Right ventricle myocardium inferior (tissue), 1 donor: ENCODE measurements at regions not wholly inside any gene's neighbourhood (a gene's known extent, or its start where the extent isn't known, plus 50 kb on each side); places are given as distances from the start of the nearest gene placed in this dataset.

Source experiments
- ATAC-seq: fragments of 200-7000 bp; cut with Tn5 transposase; one replicate; pipeline ENCODE4 v1.9.1; 2020; ENCODE audit warnings: mild to moderate bottlenecking, moderate library complexity
- DNase-seq: peaks from one replicate; pipeline ENCODE4 v3.0.0; 2021; ENCODE audit errors: missing footprints
- intact Hi-C: fragments of 100-400 bp; cut with DNase I; formaldehyde crosslinking; loops from one replicate; pipeline ENCODE4 v1.11.0; 2022
- donor health status: DM: no; HTN: yes; CAD: no; lungs with severe emphysema.

DNA sequence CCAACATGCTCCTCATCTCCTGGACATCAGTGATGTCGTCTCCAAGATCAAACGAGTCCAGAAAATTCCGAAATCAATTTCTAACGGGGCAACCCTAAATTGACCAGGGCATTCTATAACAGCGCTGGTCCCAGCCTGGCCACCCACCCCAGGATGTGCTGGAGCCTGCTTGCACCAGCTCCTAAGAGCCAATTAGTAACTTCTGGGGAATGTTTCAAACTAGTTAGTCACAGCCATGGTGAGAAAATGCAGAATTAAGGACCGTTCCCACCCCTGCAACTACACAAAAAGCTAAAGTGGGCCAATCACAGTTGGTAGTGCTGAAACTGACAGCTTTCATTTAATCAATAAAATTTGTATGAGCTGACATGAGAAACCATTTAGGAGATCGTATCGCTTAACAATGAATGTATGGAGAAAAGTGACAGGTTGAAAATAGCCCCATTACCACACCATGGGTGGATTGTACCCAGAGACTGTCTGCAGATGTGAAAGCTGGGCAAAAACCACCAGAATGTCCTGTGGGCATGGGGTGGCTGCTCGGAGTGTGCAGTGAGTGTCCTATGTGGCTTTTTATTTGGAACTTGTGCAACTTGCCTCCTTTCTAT, 165.7 kb upstream of the AFDN start:
- intact Hi-C loops: no loop called here
- DNase-seq (no peak), ATAC-seq (no peak)

DNA sequence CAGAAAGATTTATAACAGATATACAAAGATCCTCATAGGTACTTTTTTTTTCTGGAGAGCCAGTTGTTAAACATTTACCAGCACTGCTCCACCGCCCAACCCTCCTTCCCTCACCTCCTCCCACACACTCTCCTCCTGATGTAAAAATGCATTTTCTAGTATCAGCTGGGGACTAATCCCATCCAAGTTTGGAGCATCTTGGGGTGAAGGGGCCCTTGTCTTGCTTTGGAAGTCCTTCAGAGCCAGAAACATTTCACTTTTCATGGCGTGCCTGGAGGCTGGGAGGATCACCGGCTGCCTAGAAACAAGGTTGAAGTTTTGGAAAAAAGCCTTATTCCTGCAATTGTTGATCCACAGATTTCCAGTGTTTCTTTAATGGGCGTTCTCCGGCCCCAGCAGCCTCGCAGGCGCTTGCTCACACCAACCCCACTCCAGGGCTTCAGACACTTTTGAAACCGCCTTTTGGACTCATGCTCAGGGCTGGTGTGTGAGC, 165.1 kb upstream of the AFDN start:
- no peak for DNase-seq
- intact Hi-C loops: no loop called here
- ATAC-seq: no peak

DNA sequence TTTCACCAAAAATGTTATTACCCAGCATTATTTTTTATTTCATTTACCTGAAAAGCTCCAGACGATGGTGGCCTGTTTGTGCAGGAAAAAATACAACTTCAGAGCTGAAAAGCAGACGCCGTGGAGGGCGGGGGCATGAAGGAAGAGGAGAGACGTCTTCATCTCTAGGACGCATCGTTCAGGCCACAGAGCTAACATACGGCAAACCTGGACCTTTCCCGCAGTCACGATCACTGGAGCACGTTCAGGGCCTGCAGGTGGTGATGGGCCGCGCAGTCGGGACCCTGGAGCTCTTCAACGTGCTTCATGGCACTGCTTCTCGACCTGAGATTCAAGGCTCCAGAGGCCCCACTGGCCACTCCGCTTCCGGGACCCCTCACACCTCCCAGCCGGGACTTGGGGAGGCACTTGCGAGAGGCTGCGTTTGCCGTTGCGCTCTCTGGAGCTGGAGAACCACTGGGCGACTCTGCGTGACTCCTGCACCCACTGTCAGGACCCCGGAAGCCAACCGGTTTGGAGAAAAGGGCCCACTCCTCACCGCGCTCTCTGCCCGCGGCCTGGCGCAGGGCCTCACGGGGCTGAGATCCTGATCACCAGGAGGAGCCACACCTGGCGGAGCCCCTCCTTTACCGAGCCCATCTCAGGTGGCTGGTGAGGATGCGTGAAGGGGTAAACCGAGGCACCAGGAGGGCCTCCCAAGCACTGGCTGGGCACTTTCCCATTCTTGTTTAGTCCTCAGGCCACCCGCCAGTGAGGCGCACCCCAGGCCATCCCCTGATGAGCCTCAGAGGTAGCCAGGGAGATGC, 164.4 kb upstream of the AFDN start:
- no peak for ATAC-seq
- intact Hi-C loops: no loop called here
- no peak for DNase-seq

DNA sequence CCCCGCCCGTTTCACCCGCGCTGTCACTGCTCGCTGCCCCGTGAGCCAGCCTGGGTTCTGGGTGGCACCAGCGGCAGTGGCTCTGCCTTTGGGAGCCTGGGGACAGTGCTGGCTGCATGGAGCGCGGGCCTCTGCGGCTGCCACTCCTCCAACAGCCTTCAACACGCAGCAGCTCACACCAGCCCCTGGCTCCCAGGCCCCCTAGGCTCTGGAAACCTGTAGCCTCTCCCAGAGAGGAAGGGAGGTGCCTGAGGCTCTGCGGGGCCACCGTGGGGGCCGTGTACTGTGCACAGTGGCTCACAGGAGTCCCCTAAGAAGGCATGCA, 163.9 kb upstream of the AFDN start:
- intact Hi-C loops: no loop called here
- no peak for ATAC-seq
- no peak for DNase-seq

DNA sequence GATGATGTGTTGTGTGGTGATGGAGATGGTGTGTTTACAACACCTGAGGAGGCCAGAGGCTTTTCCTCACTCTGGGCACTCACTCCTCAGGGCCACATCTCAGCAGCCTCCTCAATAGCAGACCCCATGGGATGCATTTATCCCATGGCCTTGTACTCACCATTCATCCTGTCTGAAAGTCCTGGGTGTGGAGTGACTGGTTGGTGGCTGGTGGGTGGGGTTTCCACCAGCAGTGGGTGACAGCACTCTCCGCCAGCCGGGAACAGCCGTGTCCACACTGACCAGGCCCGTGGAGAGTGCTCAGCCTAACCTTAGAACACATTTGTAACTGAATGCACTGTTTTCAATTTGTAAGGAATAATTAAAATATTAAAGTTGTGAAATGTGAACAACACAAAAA, 163.4 kb upstream of the AFDN start:
- ATAC-seq: no peak
- DNase-seq: no peak
- intact Hi-C loops: no loop called here

DNA sequence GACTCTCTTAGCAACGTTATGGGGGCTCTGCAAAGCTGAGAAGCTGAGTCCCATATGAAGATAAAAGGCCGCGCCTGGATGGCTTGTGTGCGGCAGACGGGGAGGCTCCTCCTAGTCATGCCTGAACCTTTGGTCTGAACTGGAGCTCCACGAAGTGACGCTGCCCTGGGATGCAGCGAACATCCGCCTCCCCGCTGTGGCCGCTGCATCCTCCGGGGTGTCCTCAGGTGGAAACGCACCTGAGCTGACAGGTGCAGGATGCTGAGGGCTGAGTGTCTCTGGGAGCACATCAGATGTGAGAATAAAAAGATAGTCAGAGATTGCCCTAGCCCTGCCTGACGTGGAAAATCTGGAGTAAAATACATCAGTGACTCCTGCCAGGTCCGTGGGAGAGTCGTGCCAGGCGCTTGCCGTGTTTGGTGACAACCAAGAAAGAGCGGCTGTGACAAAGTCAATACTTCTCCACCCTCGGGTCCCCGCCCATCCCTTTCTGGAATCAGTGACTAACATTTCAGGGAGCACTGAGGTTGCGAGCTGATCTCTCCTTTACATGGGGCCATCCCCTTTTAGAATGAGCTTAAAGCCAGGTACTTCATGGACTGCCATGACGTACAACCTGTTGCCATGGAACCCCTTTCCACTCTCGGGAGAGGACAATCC, 162.8 kb upstream of the AFDN start:
- intact Hi-C loops: no loop called here
- no peak for ATAC-seq
- DNase-seq: no peak

DNA sequence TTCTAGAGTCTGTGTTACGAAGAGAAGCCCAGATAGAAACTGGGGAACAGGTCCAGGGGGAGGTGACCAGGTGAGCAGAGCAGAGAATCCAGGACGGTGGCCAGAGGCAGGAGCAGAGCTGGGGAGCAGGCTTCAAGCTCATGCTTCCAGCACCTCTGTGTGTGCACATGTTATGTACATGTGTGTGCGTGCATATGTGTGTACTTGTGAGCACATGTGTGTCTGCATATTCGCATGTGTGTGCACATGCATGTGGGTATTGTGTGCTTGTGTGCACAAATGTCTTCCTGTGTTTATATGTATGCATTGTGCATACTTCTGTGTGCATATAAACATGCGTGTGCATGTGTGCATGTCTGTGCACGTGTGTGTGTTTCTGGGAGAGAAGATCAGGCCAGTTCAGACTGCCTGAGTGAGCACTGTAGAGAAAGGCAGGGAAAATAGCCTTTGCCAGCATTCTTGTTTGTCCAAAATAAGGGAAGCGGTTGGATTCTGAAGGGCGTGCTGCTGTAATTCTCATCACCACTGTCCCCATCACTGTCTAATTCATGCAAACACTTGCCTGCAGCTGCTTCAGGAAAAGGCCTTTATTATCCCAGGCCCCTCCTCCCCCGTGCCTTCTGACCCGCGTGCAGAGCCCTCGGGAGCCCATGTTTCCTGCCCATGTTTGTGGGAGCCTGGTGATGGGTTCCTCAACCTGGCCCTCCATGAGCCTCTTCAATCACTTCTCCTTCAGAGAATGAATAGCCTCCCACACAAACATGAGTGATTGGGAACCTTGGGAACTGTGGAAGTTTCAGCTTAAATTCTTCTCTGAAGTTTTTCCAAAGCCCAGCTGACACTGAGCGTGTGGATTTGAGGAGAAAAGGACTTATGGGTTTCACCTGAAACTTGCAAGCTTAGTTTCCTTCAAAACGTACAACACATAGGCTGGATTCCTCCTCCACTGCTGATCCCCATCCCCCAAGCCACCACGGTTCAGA, 161.7 kb upstream of the AFDN start:
- no peak for DNase-seq
- intact Hi-C loops: no loop called here
- no peak for ATAC-seq

DNA sequence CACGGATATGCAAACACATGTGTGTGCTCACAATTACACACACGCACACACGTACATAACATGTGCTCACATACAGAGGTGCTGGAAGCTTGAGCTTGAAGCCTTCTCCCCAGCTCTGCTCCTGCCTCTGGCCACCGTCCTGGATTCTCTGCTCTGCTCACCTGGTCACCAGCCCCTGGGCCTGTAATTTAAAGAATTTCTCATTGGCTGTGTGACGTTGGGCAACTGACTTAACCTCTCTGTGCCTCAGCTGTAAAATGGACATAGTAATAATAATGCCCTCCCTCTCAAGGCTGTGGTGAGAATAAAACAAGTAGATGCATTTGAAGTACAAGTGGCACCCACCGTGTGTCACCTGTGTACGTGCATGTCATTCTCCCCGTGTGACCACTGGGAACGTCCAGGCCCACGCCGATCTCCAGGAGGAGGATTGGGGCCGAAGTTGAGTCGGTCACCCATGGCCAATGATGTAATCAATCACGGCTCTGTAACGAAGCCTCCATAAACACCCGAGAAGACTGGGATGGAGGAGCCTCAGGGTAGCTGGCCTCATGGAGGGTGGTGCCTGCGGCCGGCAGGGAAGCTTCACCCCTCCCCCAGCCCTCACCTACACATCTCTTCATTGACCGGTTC, 160.9 kb upstream of the AFDN start:
- intact Hi-C loops: no loop called here
- no peak for DNase-seq
- ATAC-seq: no peak

DNA sequence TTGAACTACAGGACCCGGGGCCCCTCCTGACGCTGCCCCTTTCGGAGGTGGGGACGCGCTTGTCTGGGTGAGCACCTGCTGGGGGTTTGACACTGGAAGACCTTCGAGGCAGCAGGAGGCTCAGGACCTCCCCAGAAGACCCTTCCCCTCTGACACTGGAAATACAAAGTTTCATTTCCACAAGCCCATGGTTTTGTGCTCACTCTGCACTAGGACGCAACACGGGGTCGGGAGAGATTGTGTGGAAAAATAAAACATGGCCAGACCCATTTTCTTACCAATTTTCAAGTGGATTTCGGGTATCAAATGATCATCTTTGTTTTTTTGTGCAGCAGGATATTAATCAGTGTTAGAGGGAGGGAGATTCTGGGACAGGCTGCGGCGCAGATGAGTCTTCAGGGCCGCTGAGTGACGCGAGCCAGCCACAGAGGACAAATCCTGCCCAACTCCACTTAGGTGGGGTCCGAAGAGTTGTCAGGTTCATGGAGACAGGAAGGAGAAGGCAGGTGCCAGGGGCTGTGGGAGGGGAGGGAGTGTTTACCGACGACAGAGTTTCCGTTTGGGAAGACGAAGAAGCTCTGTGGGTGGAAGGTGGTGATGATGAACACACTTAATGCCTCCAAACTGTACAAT, 160.0 kb upstream of the AFDN start:
- DNase-seq: peak; percentile 20
- intact Hi-C loops: no loop called here
- no peak for ATAC-seq

DNA sequence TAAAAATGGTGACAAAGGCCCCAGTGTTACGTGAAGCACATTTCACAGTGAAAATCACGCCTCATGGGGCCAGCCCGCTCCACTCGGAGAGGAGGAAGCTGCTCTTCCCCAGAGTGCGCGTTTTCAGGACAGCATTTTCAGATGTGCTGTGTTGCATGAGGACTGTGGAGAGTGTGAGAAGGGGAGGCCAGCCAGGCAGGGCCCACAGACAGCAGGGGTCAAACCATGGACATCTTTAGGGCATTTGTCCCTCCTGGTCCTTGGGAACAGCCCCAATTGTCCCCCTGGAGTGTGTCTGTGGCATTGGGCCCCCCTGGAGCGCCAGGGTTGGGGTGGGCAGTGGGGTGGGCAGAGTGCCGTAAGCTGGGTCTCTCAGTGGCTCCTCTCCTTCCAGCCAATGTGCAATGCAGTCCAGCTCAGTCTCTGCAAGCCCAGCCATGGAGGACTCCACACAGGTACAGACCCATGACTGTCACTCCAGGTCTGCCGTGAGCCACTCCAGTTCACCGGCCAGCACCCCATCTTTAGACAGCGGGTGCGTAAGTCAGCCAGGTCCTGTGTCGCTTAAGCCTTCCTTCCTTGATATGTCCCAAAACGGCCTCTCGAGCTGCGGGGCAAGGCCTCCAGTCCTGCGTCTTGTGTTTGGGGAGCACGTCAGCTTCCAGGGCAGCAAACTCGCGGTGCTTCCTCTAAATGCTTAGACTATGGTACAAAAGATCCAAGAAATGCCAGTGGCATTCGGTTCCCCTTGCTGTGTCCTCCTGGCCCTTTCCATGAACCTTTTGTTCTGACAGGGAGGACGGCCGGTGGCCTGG, 159.3 kb upstream of the AFDN start:
- intact Hi-C loops: no loop called here
- DNase-seq: peak; percentile 58
- ATAC-seq: no peak

DNA sequence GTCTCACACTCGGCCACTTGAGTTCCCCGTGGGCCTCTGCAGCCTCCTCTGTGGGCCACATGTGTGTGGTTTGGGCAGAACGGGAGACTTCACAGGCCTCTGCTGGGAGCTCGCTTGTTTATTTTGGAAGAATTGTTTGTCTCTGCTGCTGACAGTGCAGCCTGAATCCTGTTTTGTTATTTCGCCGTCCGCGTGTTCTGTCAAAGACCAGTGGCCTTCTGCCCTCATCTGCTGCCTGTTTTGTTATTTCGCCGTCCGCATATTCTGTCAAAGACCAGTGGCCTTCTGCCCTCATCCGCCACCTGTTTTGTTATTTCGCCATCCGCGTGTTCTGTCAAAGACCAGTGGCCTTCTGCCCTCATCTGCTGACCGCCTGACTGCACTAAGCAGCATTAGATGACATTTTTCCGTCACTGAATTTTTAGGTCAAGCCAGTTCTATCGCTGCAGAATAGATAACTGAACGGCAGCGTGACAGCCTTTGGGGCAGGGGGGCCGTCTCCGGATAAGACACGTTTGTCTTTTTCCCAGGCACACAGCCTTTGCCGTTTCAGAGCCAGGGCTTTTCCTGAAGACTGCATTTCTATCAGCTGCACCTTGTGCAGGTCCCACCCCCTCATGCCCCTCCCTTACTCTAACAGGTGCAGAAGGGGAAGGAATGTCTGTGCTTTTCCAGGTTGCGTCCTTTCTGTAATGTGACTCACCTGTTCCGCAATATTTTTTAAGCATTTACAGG, 158.5 kb upstream of the AFDN start:
- ATAC-seq (peak; percentile 61), DNase-seq (no peak)
- intact Hi-C loops: no loop called here

DNA sequence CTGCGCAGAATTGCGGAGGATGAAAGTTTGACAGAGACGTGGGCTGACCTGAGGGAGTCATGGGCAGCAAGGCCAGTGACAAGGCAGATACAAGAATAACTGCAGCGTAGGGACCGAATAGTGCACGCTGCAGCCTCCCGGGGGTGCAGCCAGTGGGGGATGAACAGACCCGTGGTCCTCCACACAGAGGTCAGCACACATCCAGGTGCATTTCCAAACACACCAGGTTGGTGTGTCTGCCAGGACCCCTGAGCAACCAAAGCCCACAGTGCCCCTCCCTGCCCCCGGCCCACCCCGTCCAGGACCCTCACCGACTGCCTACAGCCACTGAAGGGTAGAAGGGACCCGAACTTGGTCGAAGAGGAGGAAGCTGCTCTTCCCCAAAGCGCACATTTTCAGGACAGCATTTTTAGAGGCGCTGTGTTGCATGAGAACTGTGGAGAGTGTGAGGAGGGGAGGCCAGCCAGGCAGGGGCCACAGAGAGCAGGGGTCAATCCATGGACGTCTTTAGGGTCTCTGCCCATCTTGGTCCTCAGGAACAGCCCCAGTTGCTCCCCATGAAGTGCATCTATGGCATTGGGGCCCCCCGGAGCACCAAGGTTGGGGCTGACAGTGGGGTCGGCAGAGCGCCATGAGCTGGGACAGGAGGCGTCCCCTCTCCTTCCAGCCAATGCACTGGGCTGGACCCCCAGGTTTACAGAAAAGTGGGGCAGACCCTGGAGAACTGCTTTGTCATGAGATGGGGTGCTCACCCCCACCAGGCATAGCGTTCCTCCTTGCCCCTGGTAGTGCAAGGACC, 157.8 kb upstream of the AFDN start:
- intact Hi-C loops: no loop called here
- no peak for DNase-seq
- ATAC-seq: no peak

DNA sequence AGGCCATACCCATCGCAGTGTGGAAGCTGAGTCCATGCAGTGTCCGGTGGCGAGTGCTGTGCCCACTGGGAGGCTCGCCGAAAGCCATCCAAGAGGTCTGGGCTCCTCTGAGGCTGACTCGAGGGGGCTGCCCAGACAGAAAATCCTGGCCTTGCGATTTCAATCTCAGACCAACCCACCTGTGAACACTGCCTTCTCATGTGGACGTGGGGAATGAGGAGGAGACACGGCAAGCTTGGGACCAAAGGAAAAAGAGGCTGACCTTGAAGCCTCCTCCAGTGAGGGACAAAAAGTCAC, 157.2 kb upstream of the AFDN start:
- intact Hi-C loops: no loop called here
- ATAC-seq: no peak

DNA sequence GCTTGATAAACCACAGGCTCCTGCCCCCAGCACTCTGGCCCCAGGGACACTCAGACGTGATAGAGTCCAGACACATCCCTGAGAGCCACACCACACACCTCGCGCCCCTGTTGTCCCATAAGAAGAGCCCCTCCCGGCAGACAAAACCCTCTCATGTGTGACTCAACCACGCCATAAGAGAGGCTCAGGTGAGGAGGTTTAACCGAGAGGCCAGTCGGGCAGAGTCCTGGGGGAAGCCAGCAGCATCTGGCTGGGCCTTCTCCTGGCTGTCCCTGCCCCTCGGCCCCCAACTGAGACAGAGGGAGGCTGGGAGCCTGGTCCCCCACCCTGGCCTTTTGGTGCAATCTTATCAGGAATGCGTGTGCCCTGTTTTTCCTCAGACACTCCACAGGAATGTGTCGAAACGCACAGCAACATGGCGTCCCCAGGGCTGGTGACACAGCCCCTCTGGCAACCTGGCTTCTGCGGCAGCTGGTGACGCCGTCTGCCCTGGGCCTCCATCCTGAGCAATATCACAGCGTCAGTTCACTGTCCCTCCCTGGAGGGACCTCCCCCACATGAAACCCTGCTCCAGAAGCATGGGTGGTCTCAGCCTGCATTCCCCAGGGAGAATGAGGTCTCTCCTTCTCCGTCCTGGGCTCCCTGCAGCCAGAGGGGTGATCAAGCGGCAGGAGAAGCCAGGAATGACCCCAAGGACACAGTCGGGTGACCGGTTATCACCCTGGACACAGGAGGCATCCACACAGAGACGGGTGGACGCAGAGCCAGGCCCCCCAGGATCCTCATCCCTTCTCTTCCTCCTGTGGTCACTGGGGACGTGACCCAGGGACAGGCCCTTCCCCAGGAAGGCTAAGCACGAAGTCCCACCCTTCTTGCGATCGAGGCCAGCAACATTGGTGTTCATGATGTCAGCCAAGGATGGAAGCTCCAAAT, 156.6 kb upstream of the AFDN start:
- DNase-seq (no peak), ATAC-seq (peak; percentile 30)
- intact Hi-C loops: no loop called here

More for the DNA sequence above, 157.2 kb upstream of the AFDN start:
- no peak for DNase-seq

DNA sequence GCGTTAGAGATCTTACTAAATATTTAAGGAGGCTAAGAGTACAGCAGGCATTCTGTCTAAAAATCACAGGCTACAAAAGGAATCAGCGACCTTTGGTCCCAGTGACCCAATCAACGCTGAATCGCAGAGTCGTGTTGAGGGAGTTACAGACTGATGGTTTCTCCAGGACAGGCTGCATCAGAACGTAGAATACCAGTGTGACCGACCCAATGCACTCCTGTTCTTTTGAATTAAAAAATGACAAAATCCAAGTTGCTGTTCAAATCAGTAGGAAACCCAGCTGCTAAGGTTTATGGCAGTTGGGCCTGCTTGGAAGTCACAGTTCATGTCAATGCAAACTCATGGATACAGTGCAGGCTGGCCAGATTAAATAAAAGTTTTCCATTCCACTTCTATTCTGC, 155.8 kb upstream of the AFDN start:
- no peak for ATAC-seq
- intact Hi-C loops: no loop called here
- DNase-seq: no peak
